ENCODE measurements at regions not wholly inside any gene's neighbourhood (a gene's known extent, or its start where the extent isn't known, plus 50 kb on each side); places are given as distances from the start of the nearest gene placed in this dataset.

DNA sequence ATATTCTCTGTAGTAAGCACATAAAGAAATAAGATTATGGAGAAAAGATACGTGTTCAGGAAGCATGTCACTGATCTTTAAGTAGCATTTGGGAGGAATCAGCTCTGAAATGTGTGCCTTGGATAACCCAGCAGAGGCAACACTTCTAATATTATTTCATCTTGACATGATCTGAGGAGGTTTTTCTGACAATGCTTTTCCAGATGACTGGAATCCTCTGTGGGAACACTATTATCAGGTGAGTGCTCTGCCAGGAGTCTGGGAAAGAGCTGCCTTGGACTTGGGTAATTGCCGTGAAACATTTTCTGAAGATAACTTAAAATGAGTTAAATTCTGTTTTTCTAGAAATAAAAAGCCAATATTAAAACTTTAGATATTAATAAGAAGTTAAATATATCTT lies 78.2 kb upstream of the QRFPR start:
- CTCF ChIA-PET = no interaction called here
- H3K4me3 Mint-ChIP-seq = no peak overlapping the region
- intact Hi-C loops (cut with DNase I, micrococcal nuclease) = no loop called here
- ATAC-seq (no peak), DNase-seq (no peak)
- H3K9me3 Mint-ChIP-seq (ENCODE audit: low read depth) = no peaks in the 10 kb centered on the region
- H3K27ac Mint-ChIP-seq = no peak overlapping the region
- POLR2A ChIA-PET = no interaction called here
- H3K36me3 Mint-ChIP-seq (ENCODE audit: low read depth) = no peaks in the 10 kb centered on the region
- peaks cover 7% of the 10 kb centered on the region for H3K27me3 Mint-ChIP-seq
- H3K4me1 Mint-ChIP-seq = no peaks in the 10 kb centered on the region

DNA sequence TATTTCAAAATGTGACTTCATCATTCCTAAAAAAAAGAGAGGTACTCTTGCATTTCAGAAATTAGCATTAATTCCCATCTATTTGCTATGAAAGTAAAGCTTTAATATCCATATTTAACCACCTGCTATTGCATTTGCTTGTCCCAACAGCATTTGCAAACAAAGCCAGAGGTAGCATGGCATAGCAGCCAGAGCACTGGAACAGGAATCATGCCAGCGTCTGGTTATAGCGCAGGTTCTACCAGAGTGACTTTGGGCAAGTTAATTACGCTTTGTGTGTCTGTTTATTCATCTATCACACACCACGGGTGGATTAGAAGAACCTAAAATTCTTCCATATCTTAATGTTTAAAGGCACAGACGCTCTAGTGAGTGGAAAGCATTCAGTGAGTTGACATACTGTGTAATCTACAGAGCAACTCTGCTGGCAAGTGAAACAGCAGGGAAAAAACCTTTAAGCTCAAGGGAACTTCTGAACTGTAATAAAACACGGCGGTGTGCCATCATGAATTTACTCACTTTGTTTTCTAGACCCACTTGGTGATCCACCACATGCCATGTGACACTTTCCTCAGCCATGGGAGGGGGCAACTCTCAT lies 76.6 kb upstream of the QRFPR start:
- intact Hi-C loops (cut with DNase I, micrococcal nuclease) = no loop called here
- DNase-seq (no peak), ATAC-seq (no peak)
- ChIA-PET POLR2A (no interaction called here), CTCF (no interaction called here)
- Mint-ChIP-seq H3K36me3 (ENCODE audit: low read depth) (no peaks in the 10 kb centered on the region), H3K4me3 (no peak overlapping the region), H3K27me3 (peaks cover 7% of the 10 kb centered on the region), H3K9me3 (ENCODE audit: low read depth) (no peaks in the 10 kb centered on the region), H3K4me1 (no peaks in the 10 kb centered on the region), H3K27ac (no peak overlapping the region)

GRCh38 chr4:121455285-121455684 lies 74.5 kb upstream of the QRFPR start:
- ATAC-seq = no peak
- ChIA-PET CTCF (no interaction called here), POLR2A (no interaction called here)
- no peaks in the 10 kb centered on the region for H3K36me3 Mint-ChIP-seq (ENCODE audit: low read depth)
- intact Hi-C loops (cut with DNase I, micrococcal nuclease) = no loop called here
- peaks cover 10% of the 10 kb centered on the region for H3K27me3 Mint-ChIP-seq
- no peak overlapping the region for H3K27ac Mint-ChIP-seq
- H3K9me3 Mint-ChIP-seq (ENCODE audit: low read depth) = no peaks in the 10 kb centered on the region
- H3K4me1 Mint-ChIP-seq = no peaks in the 10 kb centered on the region
- no peak overlapping the region for H3K4me3 Mint-ChIP-seq
- no peak for DNase-seq

- ChIA-PET CTCF (no interaction called here), POLR2A (no interaction called here)
- DNase-seq (no peak), ATAC-seq (no peak)
- Mint-ChIP-seq H3K9me3 (ENCODE audit: low read depth) (no peaks in the 10 kb centered on the region), H3K4me3 (no peak overlapping the region), H3K4me1 (no peaks in the 10 kb centered on the region), H3K27me3 (peaks cover 10% of the 10 kb centered on the region), H3K36me3 (ENCODE audit: low read depth) (no peaks in the 10 kb centered on the region), H3K27ac (no peak overlapping the region)
- intact Hi-C loops (cut with DNase I, micrococcal nuclease) = no loop called here
These were observed 73.6 kb upstream of the QRFPR start for GRCh38 chr4:121454251-121454979.

- no peaks in the 10 kb centered on the region for H3K4me1 Mint-ChIP-seq
- H3K9me3 Mint-ChIP-seq (ENCODE audit: low read depth) = no peaks in the 10 kb centered on the region
- no peak overlapping the region for H3K27ac Mint-ChIP-seq
- POLR2A ChIA-PET = no interaction called here
- no peak for ATAC-seq
- no peak for DNase-seq
- intact Hi-C loops (cut with DNase I, micrococcal nuclease) = no loop called here
- H3K27me3 Mint-ChIP-seq = peaks cover 10% of the 10 kb centered on the region
- no peak overlapping the region for H3K4me3 Mint-ChIP-seq
- H3K36me3 Mint-ChIP-seq (ENCODE audit: low read depth) = no peaks in the 10 kb centered on the region
- CTCF ChIA-PET = interaction anchor here (0.8 kb wide), 1 partner anchor 615 kb away, joined by 5 read pairs; no protein-coding TSS in a partner anchor
These were observed 70.5 kb upstream of the QRFPR start for GRCh38 chr4:121451310-121451709.

DNA sequence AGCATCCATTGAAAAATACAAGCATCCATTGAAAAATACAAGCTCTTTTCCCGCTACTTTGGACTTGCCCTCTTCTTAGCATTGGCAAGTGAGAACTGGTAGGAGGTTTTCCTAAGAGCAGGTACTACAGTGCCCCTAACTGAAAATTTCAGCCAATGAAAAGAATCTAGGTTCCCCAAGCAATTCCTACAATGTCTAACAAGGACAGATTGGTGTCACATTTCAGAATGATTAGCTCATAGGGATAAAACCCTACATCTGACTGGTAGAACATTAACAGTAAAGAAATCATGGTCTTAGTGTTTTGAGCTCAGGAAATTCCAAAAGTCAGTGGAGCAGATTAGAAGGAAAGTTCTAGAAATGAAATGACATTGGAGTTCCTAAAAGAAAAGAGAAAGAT lies 68.6 kb upstream of the QRFPR start:
- ChIA-PET POLR2A (no interaction called here), CTCF (interaction anchor here (1.1 kb wide), 1 partner anchor 13 kb away, joined by 5 read pairs; no protein-coding TSS in a partner anchor)
- no peaks in the 10 kb centered on the region for H3K9me3 Mint-ChIP-seq (ENCODE audit: low read depth)
- H3K4me3 Mint-ChIP-seq = no peak overlapping the region
- H3K27me3 Mint-ChIP-seq = peaks cover 5% of the 10 kb centered on the region
- intact Hi-C loops (cut with DNase I, micrococcal nuclease) = no loop called here
- no peaks in the 10 kb centered on the region for H3K4me1 Mint-ChIP-seq
- ATAC-seq (no peak), DNase-seq (no peak)
- no peaks in the 10 kb centered on the region for H3K36me3 Mint-ChIP-seq (ENCODE audit: low read depth)
- H3K27ac Mint-ChIP-seq = no peak overlapping the region

DNA sequence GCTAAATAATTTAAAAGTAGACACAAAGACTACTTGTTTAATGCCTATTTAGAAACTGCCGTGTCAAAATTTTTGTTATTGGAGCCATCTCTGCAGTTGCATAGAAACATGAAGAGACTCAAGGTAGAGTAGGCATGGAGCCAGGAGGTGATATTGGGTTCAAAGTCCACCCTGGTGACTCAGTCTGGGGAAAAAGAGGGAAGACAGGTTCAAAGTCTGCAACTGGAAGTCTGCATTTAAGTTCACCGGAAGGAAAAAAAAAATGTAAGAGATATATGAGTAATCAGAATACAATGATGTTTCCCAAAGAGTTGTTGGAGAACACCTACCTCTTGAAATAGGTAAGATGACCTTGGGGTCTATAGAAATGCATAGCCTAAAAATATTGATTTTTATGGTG lies 67.4 kb upstream of the QRFPR start:
- CTCF ChIA-PET = no interaction called here

GRCh38 chr4:121439669-121440068 lies 58.9 kb upstream of the QRFPR start:
- CTCF ChIA-PET = no interaction called here
- H3K4me3 Mint-ChIP-seq = no peak overlapping the region

More for the DNA sequence above, 67.4 kb upstream of the QRFPR start:
- H3K36me3 Mint-ChIP-seq (ENCODE audit: low read depth) = no peaks in the 10 kb centered on the region
- no peak overlapping the region for H3K4me3 Mint-ChIP-seq
- H3K27ac Mint-ChIP-seq = no peak overlapping the region
- H3K9me3 Mint-ChIP-seq (ENCODE audit: low read depth) = no peaks in the 10 kb centered on the region
- no peaks in the 10 kb centered on the region for H3K4me1 Mint-ChIP-seq
- intact Hi-C loops (cut with DNase I, micrococcal nuclease) = no loop called here
- POLR2A ChIA-PET = no interaction called here
- H3K27me3 Mint-ChIP-seq = peaks cover 2% of the 10 kb centered on the region
- ATAC-seq (no peak), DNase-seq (no peak)

More at GRCh38 chr4:121439669-121440068, 58.9 kb upstream of the QRFPR start:
- no peak for DNase-seq
- Mint-ChIP-seq H3K4me1 (no peaks in the 10 kb centered on the region), H3K9me3 (ENCODE audit: low read depth) (peaks cover 9% of the 10 kb centered on the region), H3K27ac (no peak overlapping the region), H3K36me3 (ENCODE audit: low read depth) (no peaks in the 10 kb centered on the region), H3K27me3 (peaks cover 4% of the 10 kb centered on the region)
- ATAC-seq = no peak
- intact Hi-C loops (cut with DNase I, micrococcal nuclease) = no loop called here
- POLR2A ChIA-PET = no interaction called here
